Activated CD4-positive, alpha-beta memory T cell treated with anti-CD3 and anti-CD28 coated beads for 36 hours (primary cell): ENCODE measurements at regions not wholly inside any gene's neighbourhood (a gene's known extent, or its start where the extent isn't known, plus 50 kb on each side); places are given as distances from the start of the nearest gene placed in this dataset.

Experiments
- CTCF ChIA-PET: fragments of 350-600 bp; sonication (Branson Sonifier 250); formaldehyde crosslinking; loops from one replicate; lab custom pipeline; 2021; ENCODE audit warnings: antibody characterized with exemption, inconsistent platforms; lab: Charles Lee
- POLR2A ChIA-PET: fragments of 350-600 bp; sonication (Branson Sonifier 250); formaldehyde crosslinking; loops from one replicate; lab custom pipeline; 2021; ENCODE audit warnings: antibody characterized with exemption; lab: Charles Lee
- DNase-seq: peaks from one replicate; pipeline ENCODE4 v3.0.0-alpha.2; 2020
- H3K27ac Mint-ChIP-seq: one replicate; pipeline ENCODE4 v1.8.0; 2021; ENCODE audit warnings: mixed read lengths
- H3K27me3 Mint-ChIP-seq: one replicate; pipeline ENCODE4 v1.8.0; 2021; ENCODE audit warnings: mixed read lengths
- H3K36me3 Mint-ChIP-seq: one replicate; pipeline ENCODE4 v1.8.0; 2021; ENCODE audit warnings: mixed read lengths
- H3K4me1 Mint-ChIP-seq: one replicate; pipeline ENCODE4 v1.8.0; 2021; ENCODE audit warnings: low read depth, mixed read lengths
- H3K4me3 Mint-ChIP-seq: one replicate; pipeline ENCODE4 v1.8.0; 2021; ENCODE audit warnings: mild to moderate bottlenecking, mixed read lengths
- H3K9me3 Mint-ChIP-seq: one replicate; pipeline ENCODE4 v1.8.0; 2021; ENCODE audit warnings: mixed read lengths
- intact Hi-C: fragments of 100-400 bp; cut with micrococcal nuclease; formaldehyde crosslinking; loops from one replicate; pipeline ENCODE4 v1.15.1; 2023

GRCh38 chr20:1805816-1806215 is 89.4 kb upstream of the SIRPA start:
- ChIA-PET CTCF (no interaction called here), POLR2A (no interaction called here)

GRCh38 chr20:1805161-1805581 is 90.0 kb upstream of the SIRPA start:
- intact Hi-C loops, result loop anchor here (10.0 kb wide), 1 partner anchor 90 kb away; the partner anchor contains the start of gene SIRPA
- CTCF ChIA-PET, result no interaction called here

More at GRCh38 chr20:1805816-1806215, 89.4 kb upstream of the SIRPA start:
- Mint-ChIP-seq H3K36me3 (no peaks in the 10 kb centered on the region), H3K9me3 (no peaks in the 10 kb centered on the region), H3K27me3 (peaks cover 43% of the 10 kb centered on the region), H3K4me3 (no peak overlapping the region), H3K4me1 (peaks cover 10% of the 10 kb centered on the region), H3K27ac (no peak overlapping the region)
- intact Hi-C loops, result loop anchor here (10.0 kb wide), 1 partner anchor 89 kb away; the partner anchor contains the start of gene SIRPA
- no peak for DNase-seq

GRCh38 chr20:1804554-1804956 is 90.7 kb upstream of the SIRPA start:
- POLR2A ChIA-PET, result interaction anchor here (0.6 kb wide), 1 partner anchor 462 kb away, joined by 3 read pairs; no protein-coding TSS in a partner anchor
- CTCF ChIA-PET, result no interaction called here

More at GRCh38 chr20:1805161-1805581, 90.0 kb upstream of the SIRPA start:
- no peak overlapping the region for H3K27ac Mint-ChIP-seq
- DNase-seq, result no peak
- H3K9me3 Mint-ChIP-seq, result no peaks in the 10 kb centered on the region
- H3K27me3 Mint-ChIP-seq, result peaks cover 47% of the 10 kb centered on the region
- peaks cover 10% of the 10 kb centered on the region for H3K4me1 Mint-ChIP-seq
- POLR2A ChIA-PET, result interaction anchor here (0.6 kb wide), 1 partner anchor 463 kb away, joined by 3 read pairs; no protein-coding TSS in a partner anchor
- no peaks in the 10 kb centered on the region for H3K36me3 Mint-ChIP-seq
- no peak overlapping the region for H3K4me3 Mint-ChIP-seq

GRCh38 chr20:1803932-1804501 is 91.2 kb upstream of the SIRPA start:
- H3K4me3 Mint-ChIP-seq, result peak overlapping the region; percentile 4
- H3K4me1 Mint-ChIP-seq, result peaks cover 10% of the 10 kb centered on the region
- intact Hi-C loops, result loop anchor here (5.0 to 10.0 kb wide), 2 partner anchors 91 to 163 kb away; partner anchors contain the start of gene SIRPA
- CTCF ChIA-PET, result no interaction called here
- no peaks in the 10 kb centered on the region for H3K9me3 Mint-ChIP-seq
- H3K36me3 Mint-ChIP-seq, result no peaks in the 10 kb centered on the region
- no peak for DNase-seq
- H3K27ac Mint-ChIP-seq, result no peak overlapping the region
- POLR2A ChIA-PET, result no interaction called here
- H3K27me3 Mint-ChIP-seq, result peaks cover 46% of the 10 kb centered on the region

More at GRCh38 chr20:1804554-1804956, 90.7 kb upstream of the SIRPA start:
- Mint-ChIP-seq H3K4me3 (no peak overlapping the region), H3K4me1 (peaks cover 10% of the 10 kb centered on the region), H3K27ac (no peak overlapping the region), H3K36me3 (no peaks in the 10 kb centered on the region), H3K9me3 (no peaks in the 10 kb centered on the region), H3K27me3 (peaks cover 46% of the 10 kb centered on the region)
- intact Hi-C loops, result loop anchor here (5.0 to 10.0 kb wide), 2 partner anchors 90 to 163 kb away; partner anchors contain the start of gene SIRPA
- DNase-seq, result no peak

DNA sequence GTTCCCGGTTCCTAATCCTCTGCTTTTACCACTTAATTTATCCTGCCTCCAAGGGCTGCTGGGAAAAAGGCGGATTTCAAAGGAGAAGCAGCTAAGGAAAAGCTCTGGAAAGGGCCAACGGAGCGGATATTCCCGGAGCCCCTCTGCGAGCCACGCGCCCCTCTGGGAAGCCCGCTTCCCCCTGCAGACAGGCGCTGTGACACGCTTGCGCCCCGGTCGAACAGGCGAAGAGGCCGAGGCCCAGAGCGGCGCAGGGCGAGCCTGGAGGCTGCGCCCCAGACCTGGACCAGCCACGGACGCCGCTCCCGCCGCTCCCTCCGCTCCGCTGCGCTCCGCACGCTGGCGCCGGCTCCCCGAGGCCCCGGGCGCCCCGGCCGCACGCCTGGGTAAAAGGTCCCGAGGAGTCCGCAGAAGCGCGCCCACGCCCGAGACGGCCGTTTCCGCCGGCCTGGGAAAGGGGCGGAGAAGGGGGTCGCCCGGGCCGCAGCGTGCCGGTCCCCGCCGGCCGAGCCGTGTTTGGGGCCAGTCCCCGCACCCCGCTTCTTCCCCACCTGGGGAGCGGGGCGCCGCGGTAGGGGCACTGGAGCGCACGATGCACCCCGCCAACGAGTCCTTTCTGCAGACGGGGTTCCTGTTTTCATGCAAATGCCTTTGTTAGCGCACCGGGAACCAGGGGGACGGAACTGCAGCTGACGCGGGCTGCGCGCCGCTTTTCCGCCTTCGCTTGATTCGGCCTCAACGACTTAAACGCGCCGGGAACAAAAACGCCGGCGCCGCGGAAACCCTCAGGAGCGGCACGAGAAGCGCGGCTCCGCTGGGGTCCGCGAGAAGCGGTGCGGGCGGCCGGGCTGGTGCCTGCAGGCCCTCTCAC is 91.9 kb upstream of the SIRPA start:
- H3K4me3 Mint-ChIP-seq, result no peak overlapping the region

DNA sequence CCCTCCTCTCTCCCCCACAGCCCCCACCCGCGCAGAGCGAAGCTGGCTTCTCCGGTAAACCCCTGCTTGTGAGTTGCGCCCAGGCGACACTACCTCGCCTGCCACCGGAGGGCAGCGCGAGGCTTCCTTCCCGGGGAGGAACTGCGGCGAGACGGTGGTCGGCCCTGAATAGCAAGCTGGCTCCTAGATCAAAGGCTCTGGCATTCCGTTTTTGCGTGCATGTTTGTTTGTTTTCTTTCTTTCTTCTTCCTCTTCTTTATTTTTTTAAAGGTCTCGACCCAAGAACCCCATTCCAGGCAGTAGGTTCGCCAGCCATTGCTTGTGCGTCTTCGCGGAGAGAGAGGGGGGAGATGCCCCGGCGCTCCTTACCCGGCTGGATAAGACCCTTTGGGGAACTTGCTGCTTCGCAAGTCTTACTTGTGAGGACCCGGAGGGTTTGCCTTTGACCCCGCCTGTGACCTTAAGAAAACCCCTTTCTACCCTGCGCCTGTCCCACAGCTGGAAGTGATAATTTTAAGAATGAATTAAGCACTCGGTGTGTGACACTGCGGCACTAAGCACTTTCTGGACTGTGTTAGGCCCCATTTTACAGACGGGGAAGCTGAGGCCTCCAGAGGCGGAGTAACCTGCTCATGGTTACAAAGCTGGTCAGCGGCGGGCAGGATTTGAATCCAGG is 92.7 kb upstream of the SIRPA start:
- Mint-ChIP-seq H3K9me3 (no peaks in the 10 kb centered on the region), H3K27ac (no peak overlapping the region), H3K4me3 (peak overlapping the region; percentile 1), H3K36me3 (no peaks in the 10 kb centered on the region), H3K4me1 (peaks cover 10% of the 10 kb centered on the region), H3K27me3 (peaks cover 40% of the 10 kb centered on the region)
- POLR2A ChIA-PET, result no interaction called here
- CTCF ChIA-PET, result interaction anchor here (0.6 to 1.8 kb wide), 8 partner anchors 10 to 372 kb away, joined by 3 to 5 read pairs (median 3); no protein-coding TSS in a partner anchor
- intact Hi-C loops, result loop anchor here (5.0 to 10.0 kb wide), 2 partner anchors 92 to 165 kb away; partner anchors contain the start of gene SIRPA
- DNase-seq, result peak; percentile 56

More for the DNA sequence above, 91.9 kb upstream of the SIRPA start:
- peaks cover 10% of the 10 kb centered on the region for H3K4me1 Mint-ChIP-seq
- H3K27me3 Mint-ChIP-seq, result peaks cover 47% of the 10 kb centered on the region
- DNase-seq, result peak; percentile 45
- ChIA-PET POLR2A (no interaction called here), CTCF (interaction anchor here (0.8 kb wide), 1 partner anchor 9 kb away, joined by 3 read pairs; no protein-coding TSS in a partner anchor)
- no peaks in the 10 kb centered on the region for H3K9me3 Mint-ChIP-seq
- intact Hi-C loops, result loop anchor here (5.0 to 10.0 kb wide), 2 partner anchors 92 to 164 kb away; partner anchors contain the start of gene SIRPA
- no peak overlapping the region for H3K27ac Mint-ChIP-seq
- H3K36me3 Mint-ChIP-seq, result no peaks in the 10 kb centered on the region

DNA sequence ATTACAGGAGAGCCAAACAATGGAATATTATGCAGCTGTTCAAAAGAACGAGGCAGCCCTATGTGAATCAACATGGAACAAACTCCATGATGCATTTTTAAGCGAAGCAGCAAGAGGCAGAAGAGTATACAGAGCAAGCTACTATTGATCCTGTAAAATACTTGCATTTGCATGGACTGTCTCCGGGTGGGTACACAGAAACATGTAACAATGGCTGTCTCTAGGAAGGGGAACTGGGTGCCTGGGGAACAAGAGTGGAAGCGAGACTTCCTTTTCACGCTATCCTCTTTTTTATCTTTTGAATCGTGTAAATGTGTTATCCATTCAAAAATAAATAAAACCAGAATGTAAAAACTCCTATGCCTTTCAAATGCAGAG is 93.3 kb upstream of the SIRPA start:
- peaks cover 38% of the 10 kb centered on the region for H3K27me3 Mint-ChIP-seq
- ChIA-PET POLR2A (no interaction called here), CTCF (interaction anchor here (0.8 to 1.8 kb wide), 8 partner anchors 19 to 372 kb away, joined by 3 to 5 read pairs (median 3); no protein-coding TSS in a partner anchor)
- DNase-seq, result no peak
- no peak overlapping the region for H3K4me3 Mint-ChIP-seq
- H3K4me1 Mint-ChIP-seq, result peaks cover 10% of the 10 kb centered on the region
- no peaks in the 10 kb centered on the region for H3K36me3 Mint-ChIP-seq
- H3K27ac Mint-ChIP-seq, result no peak overlapping the region
- intact Hi-C loops, result loop anchor here (5.0 to 10.0 kb wide), 2 partner anchors 93 to 165 kb away; partner anchors contain the start of gene SIRPA
- no peaks in the 10 kb centered on the region for H3K9me3 Mint-ChIP-seq

GRCh38 chr20:1801225-1801928 is 93.8 kb upstream of the SIRPA start:
- DNase-seq, result no peak
- CTCF ChIA-PET, result interaction anchor here (0.8 to 1.8 kb wide), 6 partner anchors 24 to 373 kb away, joined by 3 to 5 read pairs (median 3); no protein-coding TSS in a partner anchor
- Mint-ChIP-seq H3K4me3 (no peak overlapping the region), H3K27ac (no peak overlapping the region), H3K27me3 (peaks cover 38% of the 10 kb centered on the region), H3K9me3 (no peaks in the 10 kb centered on the region), H3K36me3 (no peaks in the 10 kb centered on the region), H3K4me1 (peaks cover 10% of the 10 kb centered on the region)
- POLR2A ChIA-PET, result no interaction called here
- intact Hi-C loops, result loop anchor here (5.0 to 10.0 kb wide), 2 partner anchors 93 to 166 kb away; partner anchors contain the start of gene SIRPA

DNA sequence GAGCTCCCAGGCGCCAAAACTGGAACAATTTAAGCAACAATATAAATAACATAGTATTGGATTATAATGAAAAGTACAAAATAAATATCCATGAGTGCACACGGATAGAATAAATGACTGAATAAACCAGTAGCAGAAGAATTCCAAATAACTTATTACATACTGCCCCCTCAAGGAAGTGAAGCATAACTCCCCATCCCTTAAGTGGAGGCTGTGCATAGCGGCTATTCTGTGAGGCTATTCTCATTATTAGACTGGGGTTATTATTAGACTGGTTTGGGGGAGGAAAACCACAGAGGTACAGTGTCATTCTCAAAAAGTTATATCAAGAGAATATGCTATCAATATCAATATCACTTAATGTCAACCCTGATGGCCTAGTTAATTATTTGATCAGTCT is 94.4 kb upstream of the SIRPA start:
- intact Hi-C loops, result loop anchor here (5.0 to 10.0 kb wide), 2 partner anchors 94 to 167 kb away; partner anchors contain the start of gene SIRPA
- no peaks in the 10 kb centered on the region for H3K9me3 Mint-ChIP-seq
- H3K27ac Mint-ChIP-seq, result no peak overlapping the region
- no peaks in the 10 kb centered on the region for H3K36me3 Mint-ChIP-seq
- DNase-seq, result no peak
- H3K4me3 Mint-ChIP-seq, result no peak overlapping the region
- ChIA-PET CTCF (interaction anchor here (1.4 kb wide), 1 partner anchor 24 kb away, joined by 4 read pairs; no protein-coding TSS in a partner anchor), POLR2A (no interaction called here)
- H3K4me1 Mint-ChIP-seq, result peaks cover 10% of the 10 kb centered on the region
- H3K27me3 Mint-ChIP-seq, result peaks cover 38% of the 10 kb centered on the region

GRCh38 chr20:1800180-1800579 is 95.0 kb upstream of the SIRPA start:
- POLR2A ChIA-PET, result interaction anchor here (0.6 kb wide), 1 partner anchor 40 kb away, joined by 3 read pairs; no protein-coding TSS in a partner anchor
- Mint-ChIP-seq H3K27me3 (peaks cover 40% of the 10 kb centered on the region), H3K4me1 (peaks cover 10% of the 10 kb centered on the region), H3K27ac (no peak overlapping the region), H3K4me3 (no peak overlapping the region), H3K9me3 (no peaks in the 10 kb centered on the region), H3K36me3 (no peaks in the 10 kb centered on the region)
- CTCF ChIA-PET, result interaction anchor here (1.4 kb wide), 1 partner anchor 23 kb away, joined by 4 read pairs; no protein-coding TSS in a partner anchor
- intact Hi-C loops, result loop anchor here (5.0 to 10.0 kb wide), 2 partner anchors 95 to 167 kb away; partner anchors contain the start of gene SIRPA
- DNase-seq, result no peak
